HFFc6 (cell line): ENCODE measurements at regions not wholly inside any gene's neighbourhood (a gene's known extent, or its start where the extent isn't known, plus 50 kb on each side); places are given as distances from the start of the nearest gene placed in this dataset.
A peak's percentile ranks its signal among the peaks of the same experiment; 100 is the strongest.

Experiments
- DNase-seq: peaks from one replicate; pipeline ENCODE4 v3.0.0-alpha.2; 2018
- H3K27ac Mint-ChIP-seq: 2 replicates; pipeline ENCODE4 v1.8.0; 2020; ENCODE audit warnings: mild to moderate bottlenecking, mixed read lengths
- H3K27me3 Mint-ChIP-seq: 2 replicates; pipeline ENCODE4 v1.8.0; 2021; ENCODE audit warnings: mild to moderate bottlenecking, moderate library complexity, mixed read lengths; ENCODE audit not compliant: insufficient read depth
- H3K36me3 Mint-ChIP-seq: 2 replicates; pipeline ENCODE4 v1.8.0; 2021; ENCODE audit warnings: low read depth, mixed read lengths
- H3K4me1 Mint-ChIP-seq: 2 replicates; pipeline ENCODE4 v1.8.0; 2020; ENCODE audit warnings: low read depth, mixed read lengths
- H3K4me3 Mint-ChIP-seq: 2 replicates; pipeline ENCODE4 v1.8.0; 2020; ENCODE audit warnings: mild to moderate bottlenecking, moderate library complexity, mixed read lengths
- H3K9me3 Mint-ChIP-seq: 2 replicates; pipeline ENCODE4 v1.8.0; 2020; ENCODE audit warnings: mild to moderate bottlenecking, mixed read lengths
- TF ChIP-seq, protein P1 (sequence below): fragments of 200-600 bp; sonication (generic); IDR thresholded peaks from 2 replicates; pipeline ENCODE4 v1.5.0; 2021; ENCODE audit warnings: antibody characterized with exemption, mild to moderate bottlenecking

DNA sequence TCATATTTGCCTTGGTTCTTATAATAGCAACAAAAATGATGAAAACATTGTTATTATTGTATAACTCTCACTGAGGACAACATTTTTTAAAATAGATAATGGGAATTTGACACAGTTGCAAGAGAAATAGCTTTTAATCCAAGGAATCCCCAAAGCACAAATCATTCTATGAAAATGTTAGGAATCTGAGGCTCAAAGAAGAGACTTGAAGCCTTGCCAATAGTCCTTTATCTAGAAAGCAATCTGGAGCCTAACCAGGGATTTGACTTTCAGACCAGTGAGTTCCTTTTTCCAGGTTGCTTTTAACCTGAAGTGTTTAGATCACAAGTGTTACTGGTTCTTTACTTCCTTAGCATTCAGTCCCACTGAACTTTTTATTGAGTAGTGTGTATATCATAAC is 574.5 kb upstream of the ZEB2 start:
- DNase-seq = peak; percentile 56
- TF ChIP-seq, protein P1, sequence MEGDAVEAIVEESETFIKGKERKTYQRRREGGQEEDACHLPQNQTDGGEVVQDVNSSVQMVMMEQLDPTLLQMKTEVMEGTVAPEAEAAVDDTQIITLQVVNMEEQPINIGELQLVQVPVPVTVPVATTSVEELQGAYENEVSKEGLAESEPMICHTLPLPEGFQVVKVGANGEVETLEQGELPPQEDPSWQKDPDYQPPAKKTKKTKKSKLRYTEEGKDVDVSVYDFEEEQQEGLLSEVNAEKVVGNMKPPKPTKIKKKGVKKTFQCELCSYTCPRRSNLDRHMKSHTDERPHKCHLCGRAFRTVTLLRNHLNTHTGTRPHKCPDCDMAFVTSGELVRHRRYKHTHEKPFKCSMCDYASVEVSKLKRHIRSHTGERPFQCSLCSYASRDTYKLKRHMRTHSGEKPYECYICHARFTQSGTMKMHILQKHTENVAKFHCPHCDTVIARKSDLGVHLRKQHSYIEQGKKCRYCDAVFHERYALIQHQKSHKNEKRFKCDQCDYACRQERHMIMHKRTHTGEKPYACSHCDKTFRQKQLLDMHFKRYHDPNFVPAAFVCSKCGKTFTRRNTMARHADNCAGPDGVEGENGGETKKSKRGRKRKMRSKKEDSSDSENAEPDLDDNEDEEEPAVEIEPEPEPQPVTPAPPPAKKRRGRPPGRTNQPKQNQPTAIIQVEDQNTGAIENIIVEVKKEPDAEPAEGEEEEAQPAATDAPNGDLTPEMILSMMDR = no peak
- Mint-ChIP-seq H3K4me3 (no peak overlapping the region), H3K36me3 (peaks cover 13% of the 10 kb centered on the region; the same call in 1 of the 2 replicates), H3K27ac (peak overlapping the region; percentile 50), H3K4me1 (peaks cover 75% of the 10 kb centered on the region), H3K9me3 (peaks cover 8% of the 10 kb centered on the region), H3K27me3 (peaks cover 3% of the 10 kb centered on the region)

DNA sequence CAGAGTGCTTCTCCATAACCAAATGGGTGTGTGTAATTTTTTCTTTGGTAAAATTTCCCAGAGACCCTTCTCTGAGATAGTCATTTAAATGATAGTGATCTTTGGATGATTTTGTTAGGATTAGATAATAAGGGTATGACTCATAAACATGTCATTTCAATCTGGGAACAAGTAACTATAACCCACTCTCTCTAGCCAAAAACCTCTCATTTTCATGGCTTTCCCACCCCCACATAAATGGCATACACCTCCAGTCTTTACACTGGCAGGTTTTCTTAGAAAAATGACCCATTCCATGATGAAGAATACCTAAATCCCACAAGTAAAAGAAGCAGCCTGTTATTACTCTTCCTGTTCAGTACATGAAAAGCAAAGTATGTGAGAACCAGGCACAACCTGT is 572.0 kb upstream of the ZEB2 start:
- H3K9me3 Mint-ChIP-seq = peaks cover 8% of the 10 kb centered on the region
- TF ChIP-seq, protein P1 = no peak
- no peak overlapping the region for H3K4me3 Mint-ChIP-seq
- no peak for DNase-seq
- H3K27ac Mint-ChIP-seq = no peak overlapping the region
- H3K36me3 Mint-ChIP-seq = peaks cover 13% of the 10 kb centered on the region
- H3K4me1 Mint-ChIP-seq = peaks cover 83% of the 10 kb centered on the region
- peaks cover under 1% of the 10 kb centered on the region; the same call in 1 of the 2 replicates for H3K27me3 Mint-ChIP-seq

DNA sequence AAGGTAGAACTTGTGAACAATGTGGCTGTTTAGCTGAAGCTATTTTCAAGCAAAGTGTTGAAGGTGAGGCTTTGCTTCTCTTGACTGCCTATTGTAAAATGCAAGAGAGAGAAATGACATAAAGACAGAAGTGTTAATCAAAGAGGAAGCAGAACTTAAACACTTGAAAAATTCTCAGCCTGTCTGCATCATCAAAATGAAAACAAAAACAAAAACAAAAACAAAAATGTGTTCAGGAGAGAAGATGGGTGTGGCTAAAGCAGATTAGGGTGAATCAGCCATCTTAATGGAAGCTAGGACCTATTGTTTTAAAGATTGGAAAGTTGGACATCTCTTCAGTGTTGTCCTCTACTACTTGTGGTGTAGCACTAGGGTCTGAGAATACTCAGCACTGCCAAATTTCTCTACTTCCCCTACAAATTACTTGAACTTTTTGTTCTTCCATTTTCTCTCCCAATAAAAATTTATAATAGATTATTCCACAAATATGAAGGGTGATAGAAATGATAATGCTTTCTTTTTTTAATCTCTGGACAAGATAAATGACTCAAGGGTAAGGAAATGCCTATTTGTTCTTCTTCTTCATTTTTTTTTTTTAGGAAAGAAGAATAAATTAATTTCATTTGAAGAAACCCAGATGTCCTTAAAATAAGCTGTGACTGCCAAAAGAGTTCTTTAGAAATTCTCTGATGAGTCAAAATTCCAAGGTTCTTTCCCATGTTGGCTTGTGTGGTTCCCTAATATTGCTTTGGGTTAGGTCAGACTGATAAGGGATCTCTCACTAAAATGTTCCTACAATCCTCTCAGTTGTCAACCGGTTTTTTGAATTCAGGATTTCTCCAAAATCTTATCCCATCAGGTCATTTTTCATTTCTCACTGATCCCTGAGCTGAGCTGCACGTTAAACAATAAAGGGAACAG is 571.2 kb upstream of the ZEB2 start:
- Mint-ChIP-seq H3K27ac (no peak overlapping the region), H3K9me3 (peaks cover 8% of the 10 kb centered on the region), H3K4me1 (peaks cover 81% of the 10 kb centered on the region), H3K27me3 (no peaks in the 10 kb centered on the region), H3K36me3 (peaks cover 13% of the 10 kb centered on the region), H3K4me3 (peak overlapping the region; percentile 29)
- TF ChIP-seq, protein P1 = no peak
- DNase-seq = peak; percentile 51

DNA sequence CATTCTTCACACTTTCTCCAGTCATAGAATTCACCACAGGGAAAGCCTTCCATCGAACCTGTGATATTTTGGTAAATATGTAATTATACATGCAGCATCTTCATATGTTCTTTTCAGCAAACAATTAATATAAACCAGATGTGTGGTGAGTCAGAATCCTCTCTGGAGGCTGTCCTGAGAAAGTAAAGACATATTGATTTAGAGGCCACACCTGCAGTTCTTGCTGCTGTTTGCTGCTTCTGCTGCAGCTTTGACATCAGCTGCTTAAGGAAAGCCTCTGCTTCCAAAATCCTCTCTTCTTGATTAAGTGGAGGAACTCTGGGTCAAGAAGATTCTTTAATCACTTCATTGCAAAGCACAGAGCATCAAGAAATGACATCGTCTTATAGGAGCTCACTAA is 568.8 kb upstream of the ZEB2 start:
- Mint-ChIP-seq H3K4me1 (peaks cover 68% of the 10 kb centered on the region), H3K27me3 (no peaks in the 10 kb centered on the region), H3K9me3 (peaks cover 8% of the 10 kb centered on the region), H3K36me3 (peaks cover 7% of the 10 kb centered on the region), H3K4me3 (no peak overlapping the region), H3K27ac (no peak overlapping the region)
- TF ChIP-seq, protein P1 = no peak
- no peak for DNase-seq

DNA sequence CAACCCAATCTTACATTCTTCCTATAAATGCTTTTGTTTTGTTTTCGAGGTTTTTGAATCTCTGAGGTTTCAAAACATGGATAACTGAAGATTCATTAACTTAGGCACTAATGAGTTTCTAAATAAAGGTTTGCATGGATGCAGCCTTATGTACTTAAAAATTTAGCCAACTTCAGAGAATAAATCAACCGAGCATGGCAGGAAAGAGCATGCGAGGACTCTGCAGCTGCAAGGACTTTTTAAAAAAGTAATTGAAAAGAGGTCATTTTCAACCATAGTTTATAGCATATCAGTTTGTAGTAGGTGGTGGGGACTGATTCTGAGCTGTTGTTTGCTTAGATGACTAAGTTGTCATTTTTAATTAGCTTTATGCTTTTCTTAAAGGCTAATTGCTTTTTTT is 567.0 kb upstream of the ZEB2 start:
- peaks cover 8% of the 10 kb centered on the region for H3K9me3 Mint-ChIP-seq
- H3K27ac Mint-ChIP-seq = no peak overlapping the region
- H3K36me3 Mint-ChIP-seq = peaks cover 7% of the 10 kb centered on the region
- peaks cover 55% of the 10 kb centered on the region for H3K4me1 Mint-ChIP-seq
- H3K4me3 Mint-ChIP-seq = no peak overlapping the region
- DNase-seq = no peak
- TF ChIP-seq, protein P1 = no peak
- H3K27me3 Mint-ChIP-seq = no peaks in the 10 kb centered on the region
